NCI-H748 (cell line): ENCODE measurements at regions not wholly inside any gene's neighbourhood (a gene's known extent, or its start where the extent isn't known, plus 50 kb on each side); places are given as distances from the start of the nearest gene placed in this dataset.

Source experiments
- DNase-seq: peaks from one replicate; lab custom pipeline; 2025; ENCODE audit not compliant: unreplicated experiment; lab: John Stamatoyannopoulos, UW

- no peak for DNase-seq
Measured at GRCh38 chr10:117427356-117427755, 52.1 kb upstream of the PDZD8 start.

- no peak for DNase-seq
Measured at GRCh38 chr10:117425974-117426566, 50.8 kb upstream of the PDZD8 start.

GRCh38 chr10:117424883-117425649, 49.8 kb upstream of the PDZD8 start:
- no peak for DNase-seq
